Astrocyte of the spinal cord (primary cell): ENCODE measurements at regions not wholly inside any gene's neighbourhood (a gene's known extent, or its start where the extent isn't known, plus 50 kb on each side); places are given as distances from the start of the nearest gene placed in this dataset.
A peak's percentile ranks its signal among the peaks of the same experiment; 100 is the strongest.

Experiments used
- DNase-seq: peaks from one replicate; pipeline ENCODE4 v3.0.0; 2011; ENCODE audit warnings: low read depth, low spot score
- H3K4me3 ChIP-seq: 2 replicates; pipeline ENCODE4 v1.5.1; 2011; ENCODE audit warnings: low read depth, mild to moderate bottlenecking, low read length, moderate library complexity
- CTCF ChIP-seq: IDR thresholded peaks from 2 replicates; pipeline ENCODE4 v1.5.1; 2012; ENCODE audit warnings: low read depth, mild to moderate bottlenecking, low read length, inconsistent platforms
- in situ Hi-C: cut with HindIII; loops from 2 replicates; pipeline ENCODE4 v1.10.0; 2017; ENCODE audit warnings: low sequenced_read_pairs

GRCh38 chr6:56695702-56696101 lies 53.0 kb upstream of the DST start:
- no peak for TF ChIP-seq CTCF
- DNase-seq: no peak
- in situ Hi-C loops: no loop called here
- H3K4me3 ChIP-seq: no peak overlapping the region

- no peak for TF ChIP-seq CTCF
- in situ Hi-C loops: no loop called here
- DNase-seq: no peak
These were observed 51.3 kb upstream of the DST start for GRCh38 chr6:56694002-56694401.

GRCh38 chr6:56693246-56693607 lies 50.5 kb upstream of the DST start:
- in situ Hi-C loops: no loop called here
- DNase-seq: peak; percentile 90

More at GRCh38 chr6:56694002-56694401, 51.3 kb upstream of the DST start:
- no peak overlapping the region for H3K4me3 ChIP-seq

GRCh38 chr6:56692523-56693245 lies 50.0 kb upstream of the DST start:
- DNase-seq: peak; percentile 61
- peak overlapping the region; percentile 32 for H3K4me3 ChIP-seq
- in situ Hi-C loops: no loop called here
- TF ChIP-seq CTCF: no peak

More at GRCh38 chr6:56693246-56693607, 50.5 kb upstream of the DST start:
- TF ChIP-seq CTCF: no peak
- H3K4me3 ChIP-seq: no peak overlapping the region
